A673 (cell line): ENCODE measurements at regions not wholly inside any gene's neighbourhood (a gene's known extent, or its start where the extent isn't known, plus 50 kb on each side); places are given as distances from the start of the nearest gene placed in this dataset.

Experiments
- BruUV-seq: library from RNA; stranded (reverse); fragments of 400-500 nt; replicated peaks from 2 replicates; lab custom pipeline; 2021; lab: Mats Ljungman, UMichigan
- CTCF ChIA-PET: fragments of 300-600 bp; sonication (Branson Sonifier 250); formaldehyde crosslinking; loops from one replicate; lab custom pipeline; 2022; ENCODE audit warnings: antibody characterized with exemption; lab: Charles Lee
- POLR2A ChIA-PET: fragments of 300-600 bp; sonication (Branson Sonifier 250); formaldehyde crosslinking; loops from one replicate; lab custom pipeline; 2022; ENCODE audit warnings: antibody characterized with exemption; ENCODE audit not compliant: low non-redundant PET; lab: Charles Lee
- DNase-seq: peaks from one replicate; pipeline ENCODE4 v3.0.0-alpha.2; 2015; ENCODE audit warnings: low spot score
- H3K27ac ChIP-seq: fragments of 200-600 bp; sonication (generic); 2 replicates; pipeline ENCODE4 v1.5.1; 2016; ENCODE audit warnings: mixed run types, low read depth, mild to moderate bottlenecking, mixed read lengths, antibody characterized with exemption, low read length; ENCODE audit not compliant: poor library complexity, severe bottlenecking
- H3K27me3 ChIP-seq: fragments of 200-600 bp; sonication (generic); replicated peaks from 2 replicates; pipeline ENCODE4 v1.6.1; 2017; ENCODE audit warnings: mixed run types, low read depth, mild to moderate bottlenecking, mixed read lengths, antibody characterized with exemption, low read length; ENCODE audit not compliant: insufficient read depth, poor library complexity
- H3K36me3 ChIP-seq: fragments of 200-600 bp; sonication (generic); 2 replicates; pipeline ENCODE4 v1.6.1; 2016; ENCODE audit warnings: mixed run types, mild to moderate bottlenecking, mixed read lengths, antibody characterized with exemption, low read length; ENCODE audit not compliant: insufficient read depth, poor library complexity, severe bottlenecking
- H3K4me1 ChIP-seq: fragments of 200-600 bp; sonication (generic); 2 replicates; pipeline ENCODE4 v1.6.1; 2017; ENCODE audit warnings: mixed run types, mild to moderate bottlenecking, mixed read lengths, antibody characterized with exemption, low read length; ENCODE audit not compliant: insufficient read depth, poor library complexity, severe bottlenecking
- H3K4me3 ChIP-seq: fragments of 200-600 bp; sonication (generic); 2 replicates; pipeline ENCODE4 v1.5.1; 2016; ENCODE audit warnings: low read depth, mixed run types, mild to moderate bottlenecking, mixed read lengths, low read length; ENCODE audit not compliant: poor library complexity, severe bottlenecking
- H3K9me3 ChIP-seq: fragments of 200-600 bp; sonication (generic); 2 replicates; pipeline ENCODE4 v1.6.1; 2016; ENCODE audit warnings: mixed run types, low read depth, mild to moderate bottlenecking, mixed read lengths, antibody characterized with exemption, low read length; ENCODE audit not compliant: poor library complexity, severe bottlenecking
- CTCF ChIP-seq: fragments of 300-800, 200-600 bp; sonication (generic); conservative IDR thresholded peaks from 2 replicates; pipeline ENCODE4 v1.5.1; 2017; ENCODE audit warnings: low read depth, mild to moderate bottlenecking, antibody characterized with exemption, low read length, moderate library complexity, mixed read lengths
- EZH2 ChIP-seq: fragments of 200-600 bp; sonication (generic); IDR thresholded peaks from 2 replicates; pipeline ENCODE4 v1.6.1; 2017; ENCODE audit warnings: borderline replicate concordance, low read depth, mild to moderate bottlenecking, mixed read lengths, antibody characterized with exemption, low read length; ENCODE audit not compliant: poor library complexity, severe bottlenecking
- intact Hi-C: fragments of 100-400 bp; cut with micrococcal nuclease; formaldehyde crosslinking; loops from one replicate; pipeline ENCODE4 v1.10.0; 2022; ENCODE audit not compliant: unreplicated experiment

- POLR2A ChIA-PET, result no interaction called here
- intact Hi-C loops, result no loop called here
These were observed 439.9 kb upstream of the ETAA1 start for GRCh38 chr2:66957198-66957597.

GRCh38 chr2:66957677-66958076 is 439.5 kb upstream of the ETAA1 start:
- Histone ChIP-seq H3K27me3 (no peaks in the 10 kb centered on the region), H3K4me1 (peaks cover 8% of the 10 kb centered on the region), H3K9me3 (no peaks in the 10 kb centered on the region), H3K4me3 (no peak overlapping the region), H3K27ac (no peak overlapping the region), H3K36me3 (no peaks in the 10 kb centered on the region)
- CTCF ChIA-PET, result no interaction called here
- intact Hi-C loops, result no loop called here
- POLR2A ChIA-PET, result no interaction called here
- DNase-seq, result no peak
- no TSS peak for BruUV-seq
- no peak for TF ChIP-seq CTCF
- no peak for TF ChIP-seq EZH2

More at GRCh38 chr2:66957198-66957597, 439.9 kb upstream of the ETAA1 start:
- CTCF ChIA-PET, result no interaction called here
- Histone ChIP-seq H3K4me1 (peaks cover 8% of the 10 kb centered on the region), H3K36me3 (no peaks in the 10 kb centered on the region), H3K27me3 (no peaks in the 10 kb centered on the region), H3K9me3 (no peaks in the 10 kb centered on the region), H3K27ac (no peak overlapping the region), H3K4me3 (no peak overlapping the region)
- no peak for DNase-seq
- TF ChIP-seq CTCF, result no peak
- no peak for TF ChIP-seq EZH2
- BruUV-seq, result no TSS peak

GRCh38 chr2:66960161-66960560 is 437.0 kb upstream of the ETAA1 start:
- H3K27ac ChIP-seq, result no peak overlapping the region
- no TSS peak for BruUV-seq
- DNase-seq, result no peak
- H3K27me3 ChIP-seq, result no peaks in the 10 kb centered on the region
- intact Hi-C loops, result no loop called here
- peaks cover 4% of the 10 kb centered on the region for H3K4me1 ChIP-seq
- no peak overlapping the region for H3K4me3 ChIP-seq
- no peak for TF ChIP-seq EZH2
- no peak for TF ChIP-seq CTCF
- POLR2A ChIA-PET, result no interaction called here
- H3K9me3 ChIP-seq, result no peaks in the 10 kb centered on the region
- CTCF ChIA-PET, result no interaction called here
- H3K36me3 ChIP-seq, result no peaks in the 10 kb centered on the region
